Esophagus muscularis mucosa (tissue), 4 donors: ENCODE measurements at regions not wholly inside any gene's neighbourhood (a gene's known extent, or its start where the extent isn't known, plus 50 kb on each side); places are given as distances from the start of the nearest gene placed in this dataset.

Experiments
- EP300 ChIP-seq: sonication (generic); formaldehyde crosslinking; IDR thresholded peaks from one replicate; pipeline ENCODE4 v1.6.1; 2017; ENCODE audit warnings: antibody characterized with exemption
- POLR2A ChIP-seq: fragments of 450-650 bp; IDR thresholded peaks from one replicate; pipeline ENCODE4 v1.6.1; 2017; ENCODE audit warnings: antibody characterized with exemption, moderate library complexity, mild to moderate bottlenecking, low read depth
- POLR2AphosphoS5 ChIP-seq, 2 donors: sonication (generic); formaldehyde crosslinking; IDR thresholded peaks; one replicate each; pipeline ENCODE4 v1.6.1; 2017; ENCODE audit warnings: antibody characterized with exemption in 2 of 2
- TF ChIP-seq, protein P1 (sequence below), 3 experiments: fragments of 200-600 bp in 2 of 3; fragments of 450-650 bp in 1 of 3; sonication (generic) in 2 of 3; IDR thresholded peaks; one replicate each; pipeline ENCODE4 v1.5.1; 2017 to 2019; ENCODE audit warnings: antibody characterized with exemption in 3 of 3, mild to moderate bottlenecking in 2 of 3, moderate library complexity in 1 of 3

DNA sequence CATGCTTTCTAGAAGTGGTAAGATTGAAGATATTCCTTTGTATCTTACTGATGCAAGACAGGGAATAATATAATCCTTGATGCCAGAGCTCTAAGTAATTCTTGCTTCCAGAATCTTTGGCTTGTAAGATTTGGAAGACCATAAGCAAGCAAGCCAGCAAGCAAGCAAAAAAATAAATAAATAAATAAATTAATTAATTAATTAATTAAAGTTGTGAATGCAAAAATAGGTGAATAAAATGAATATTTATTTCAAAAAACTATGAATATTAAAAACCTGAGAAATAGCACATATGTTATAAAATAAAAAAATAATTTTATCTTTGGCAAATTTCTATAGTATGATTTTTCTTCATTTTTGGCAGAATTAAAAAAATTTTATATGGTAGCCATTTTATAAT is 750.2 kb upstream of the ARRDC4 start:
- TF ChIP-seq, protein P1, sequence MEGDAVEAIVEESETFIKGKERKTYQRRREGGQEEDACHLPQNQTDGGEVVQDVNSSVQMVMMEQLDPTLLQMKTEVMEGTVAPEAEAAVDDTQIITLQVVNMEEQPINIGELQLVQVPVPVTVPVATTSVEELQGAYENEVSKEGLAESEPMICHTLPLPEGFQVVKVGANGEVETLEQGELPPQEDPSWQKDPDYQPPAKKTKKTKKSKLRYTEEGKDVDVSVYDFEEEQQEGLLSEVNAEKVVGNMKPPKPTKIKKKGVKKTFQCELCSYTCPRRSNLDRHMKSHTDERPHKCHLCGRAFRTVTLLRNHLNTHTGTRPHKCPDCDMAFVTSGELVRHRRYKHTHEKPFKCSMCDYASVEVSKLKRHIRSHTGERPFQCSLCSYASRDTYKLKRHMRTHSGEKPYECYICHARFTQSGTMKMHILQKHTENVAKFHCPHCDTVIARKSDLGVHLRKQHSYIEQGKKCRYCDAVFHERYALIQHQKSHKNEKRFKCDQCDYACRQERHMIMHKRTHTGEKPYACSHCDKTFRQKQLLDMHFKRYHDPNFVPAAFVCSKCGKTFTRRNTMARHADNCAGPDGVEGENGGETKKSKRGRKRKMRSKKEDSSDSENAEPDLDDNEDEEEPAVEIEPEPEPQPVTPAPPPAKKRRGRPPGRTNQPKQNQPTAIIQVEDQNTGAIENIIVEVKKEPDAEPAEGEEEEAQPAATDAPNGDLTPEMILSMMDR (IDR thresholded peaks at IDR 0.05): no peak
- no peak for TF ChIP-seq POLR2A
- no peak for TF ChIP-seq POLR2AphosphoS5 (IDR thresholded peaks at IDR 0.05)
- TF ChIP-seq EP300: no peak
